Adrenal gland (tissue), 5 donors: ENCODE measurements at regions not wholly inside any gene's neighbourhood (a gene's known extent, or its start where the extent isn't known, plus 50 kb on each side); places are given as distances from the start of the nearest gene placed in this dataset.

ENCODE experiments used
- CTCF ChIP-seq, 6 experiments: fragments of 450-650 bp in 4 of 6; fragments of 200-600 bp in 2 of 6; sonication (generic) in 1 of 6; IDR thresholded peaks; 1 replicate in 5 of 6; 2 replicates in 1 of 6; pipeline versions ENCODE4 v1.5.1 to v1.8.0; 2016 to 2021; ENCODE audit warnings: antibody characterized with exemption in 6 of 6, mild to moderate bottlenecking in 2 of 6, moderate library complexity in 1 of 6
- POLR2A ChIP-seq, 2 donors: fragments of 450-650 bp; IDR thresholded peaks; one replicate each; pipeline ENCODE4 v1.6.1; 2017; ENCODE audit warnings: antibody characterized with exemption in 2 of 2, mild to moderate bottlenecking in 2 of 2, moderate library complexity in 1 of 2
- donor health status: DM: no; HTN: no; CAD: no.

- TF ChIP-seq POLR2A (IDR thresholded peaks at IDR 0.05), result no peak
- TF ChIP-seq CTCF (IDR thresholded peaks at IDR 0.05), result no peak
Measured at GRCh38 chr2:155294358-155294757, 595.9 kb downstream of the KCNJ3 start.
